GM21526 (cell line): ENCODE measurements at regions not wholly inside any gene's neighbourhood (a gene's known extent, or its start where the extent isn't known, plus 50 kb on each side); places are given as distances from the start of the nearest gene placed in this dataset.

Experiments used
- ATAC-seq: cut with Tn5 transposase; IDR thresholded peaks from one replicate; pipeline ENCODE4 v1.9.1; 2021; ENCODE audit warnings: moderate library complexity; ENCODE audit not compliant: unreplicated experiment, low FRiP score

GRCh38 chr1:232225336-232226131 lies 404.4 kb downstream of the SIPA1L2 start:
- no peak for ATAC-seq

- ATAC-seq: no peak
Observed at GRCh38 chr1:232223887-232224286, 406.0 kb downstream of the SIPA1L2 start.

- ATAC-seq: no peak
Observed at GRCh38 chr1:232223183-232223708, 406.7 kb downstream of the SIPA1L2 start.

GRCh38 chr1:232222614-232223013 lies 407.3 kb downstream of the SIPA1L2 start:
- no peak for ATAC-seq

GRCh38 chr1:232221802-232222499 lies 408.0 kb downstream of the SIPA1L2 start:
- no peak for ATAC-seq

GRCh38 chr1:232218955-232219865 lies 410.7 kb downstream of the SIPA1L2 start:
- ATAC-seq: no peak

GRCh38 chr1:232213928-232214327 lies 416.0 kb downstream of the SIPA1L2 start:
- ATAC-seq: no peak

- ATAC-seq: no peak
Observed at GRCh38 chr1:232212253-232212652, 417.7 kb downstream of the SIPA1L2 start.

GRCh38 chr1:232211149-232211548 lies 418.8 kb downstream of the SIPA1L2 start:
- no peak for ATAC-seq

GRCh38 chr1:232209357-232209756 lies 420.6 kb downstream of the SIPA1L2 start:
- no peak for ATAC-seq

- no peak for ATAC-seq
Observed at GRCh38 chr1:232207073-232207866, 422.7 kb downstream of the SIPA1L2 start.

- no peak for ATAC-seq
Observed at GRCh38 chr1:232204269-232204668, 425.7 kb downstream of the SIPA1L2 start.

GRCh38 chr1:232201024-232201423 lies 428.9 kb downstream of the SIPA1L2 start:
- ATAC-seq: no peak

- ATAC-seq: no peak
Observed at GRCh38 chr1:232196042-232196441, 433.9 kb downstream of the SIPA1L2 start.

GRCh38 chr1:232194424-232194823 lies 435.5 kb downstream of the SIPA1L2 start:
- no peak for ATAC-seq

GRCh38 chr1:232193451-232193783 lies 436.5 kb downstream of the SIPA1L2 start:
- ATAC-seq: no peak

- ATAC-seq: no peak
Observed at GRCh38 chr1:232192781-232193450, 437.0 kb downstream of the SIPA1L2 start.

GRCh38 chr1:232191560-232191959 lies 438.4 kb downstream of the SIPA1L2 start:
- no peak for ATAC-seq

GRCh38 chr1:232188318-232188717 lies 441.6 kb downstream of the SIPA1L2 start:
- no peak for ATAC-seq
